IMR-90 (cell line): ENCODE measurements at regions not wholly inside any gene's neighbourhood (a gene's known extent, or its start where the extent isn't known, plus 50 kb on each side); places are given as distances from the start of the nearest gene placed in this dataset.

Experiments used
- CTCF ChIP-seq: conservative IDR thresholded peaks from 2 replicates; pipeline ENCODE4 v1.5.1; 2012; ENCODE audit warnings: mild to moderate bottlenecking, low read depth, low read length, improper control_type of control experiment
- ELK1 ChIP-seq: fragments of 150-350 bp; IDR thresholded peaks from 2 replicates; pipeline ENCODE4 v1.6.1; 2016; ENCODE audit warnings: low read depth, mild to moderate bottlenecking, low read length, moderate library complexity, borderline replicate concordance
- FOS ChIP-seq: fragments of 150-350 bp; IDR thresholded peaks from 2 replicates; pipeline ENCODE4 v1.6.1; 2016; ENCODE audit warnings: low read depth, low read length
- NFE2L2 ChIP-seq: fragments of 150-350 bp; IDR thresholded peaks from 2 replicates; pipeline ENCODE4 v1.6.1; 2016; ENCODE audit warnings: low read depth, mild to moderate bottlenecking, low read length
- POLR2A ChIP-seq: IDR thresholded peaks from 2 replicates; pipeline ENCODE4 v1.6.1; 2012; ENCODE audit warnings: mild to moderate bottlenecking, low read depth, low read length
- RAD21 ChIP-seq: IDR thresholded peaks from 2 replicates; pipeline ENCODE4 v1.6.1; 2012; ENCODE audit warnings: low read length, improper control_type of control experiment
- RFX5 ChIP-seq: IDR thresholded peaks from 2 replicates; pipeline ENCODE4 v1.8.0; 2012; ENCODE audit warnings: low read depth, mild to moderate bottlenecking, low read length, moderate library complexity
- SMC3 ChIP-seq: fragments of 150-350 bp; IDR thresholded peaks from 2 replicates; pipeline ENCODE4 v1.6.1; 2016; ENCODE audit warnings: low read depth, mild to moderate bottlenecking, antibody characterized with exemption, low read length, moderate library complexity
- USF2 ChIP-seq: fragments of 150-350 bp; IDR thresholded peaks from 2 replicates; pipeline ENCODE4 v1.6.1; 2017; ENCODE audit warnings: mild to moderate bottlenecking, antibody characterized with exemption, low read length, low read depth

- TF ChIP-seq RFX5 (no peak), POLR2A (no peak), CTCF (no peak), FOS (no peak), RAD21 (no peak), SMC3 (no peak), USF2 (no peak), NFE2L2 (no peak), ELK1 (no peak)
Observed at GRCh38 chr10:57776688-57777432, 490.8 kb downstream of the IPMK start.
